Keratinocyte (primary cell): ENCODE measurements at regions not wholly inside any gene's neighbourhood (a gene's known extent, or its start where the extent isn't known, plus 50 kb on each side); places are given as distances from the start of the nearest gene placed in this dataset.

Source experiments
- DNase-seq: peaks from one replicate; pipeline ENCODE4 v3.0.0-alpha.2; 2011; ENCODE audit warnings: low read depth, missing footprints, low spot score
- FAIRE-seq: peaks from 2 replicates; lab custom pipeline; 2011; peaks lifted over from hg19 to GRCh38; lab: Jason Lieb, UNC
- H2AFZ ChIP-seq: 2 replicates; pipeline ENCODE4 v1.6.0; 2012; ENCODE audit warnings: low read length, control low read depth, inconsistent platforms; ENCODE audit not compliant: control insufficient read depth
- H3K27ac ChIP-seq: 2 replicates; pipeline ENCODE4 v1.5.1; 2011; ENCODE audit warnings: low read length; ENCODE audit not compliant: control insufficient read depth, insufficient read depth
- H3K27me3 ChIP-seq: 3 replicates; pipeline ENCODE4 v1.6.0; 2011; ENCODE audit warnings: low read length; ENCODE audit not compliant: control insufficient read depth, insufficient read depth; ENCODE audit errors: extremely low read depth
- H3K36me3 ChIP-seq, 2 experiments: 2 replicates in 1 of 2; 3 replicates in 1 of 2; pipeline ENCODE4 v1.5.1; 2011; ENCODE audit warnings: low read length in 2 of 2, mild to moderate bottlenecking in 1 of 2; ENCODE audit not compliant: control insufficient read depth in 2 of 2, insufficient read depth in 2 of 2; ENCODE audit errors: extremely low read depth in 1 of 2
- H3K4me1 ChIP-seq: 3 replicates; pipeline ENCODE4 v1.5.1; 2011; ENCODE audit warnings: low read length; ENCODE audit not compliant: control insufficient read depth, insufficient read depth; ENCODE audit errors: extremely low read depth
- H3K4me2 ChIP-seq: 3 replicates; pipeline ENCODE4 v1.6.0; 2011; ENCODE audit warnings: low read depth, low read length; ENCODE audit not compliant: control insufficient read depth, insufficient read depth; ENCODE audit errors: extremely low read depth
- H3K4me3 ChIP-seq, 3 experiments: fragments of 200-600 bp in 1 of 3; sonication (generic) in 1 of 3; 2 replicates in 2 of 3; 3 replicates in 1 of 3; pipeline ENCODE4 v1.5.1; 2011 to 2016; ENCODE audit warnings: low read length in 3 of 3, mild to moderate bottlenecking in 3 of 3, control low read depth in 2 of 3, inconsistent platforms in 1 of 3, low read depth in 1 of 3, mixed read lengths in 1 of 3, mixed run types in 1 of 3, moderate library complexity in 1 of 3; ENCODE audit not compliant: control insufficient read depth in 2 of 3, insufficient read depth in 2 of 3; ENCODE audit errors: extremely low read depth in 1 of 3
- H3K79me2 ChIP-seq: 2 replicates; pipeline ENCODE4 v1.6.0; 2012; ENCODE audit warnings: low read length; ENCODE audit not compliant: control insufficient read depth, insufficient read depth
- H3K9ac ChIP-seq: 3 replicates; pipeline ENCODE4 v1.6.0; 2011; ENCODE audit warnings: low read length; ENCODE audit not compliant: control insufficient read depth, insufficient read depth; ENCODE audit errors: extremely low read depth
- H3K9me1 ChIP-seq: 3 replicates; pipeline ENCODE4 v1.6.0; 2011; ENCODE audit warnings: low read length; ENCODE audit not compliant: control insufficient read depth, insufficient read depth; ENCODE audit errors: extremely low read depth
- H3K9me3 ChIP-seq: 2 replicates; pipeline ENCODE4 v1.5.1; 2012; ENCODE audit warnings: low read depth, low read length; ENCODE audit not compliant: control insufficient read depth
- H4K20me1 ChIP-seq: 3 replicates; pipeline ENCODE4 v1.6.0; 2011; ENCODE audit warnings: low read length; ENCODE audit not compliant: control insufficient read depth, insufficient read depth; ENCODE audit errors: extremely low read depth
- CTCF ChIP-seq, 3 experiments: IDR thresholded peaks in 1 of 3; conservative IDR thresholded peaks in 1 of 3; optimal IDR thresholded peaks in 1 of 3; 2 replicates in 2 of 3; 3 replicates in 1 of 3; pipeline versions ENCODE3 to v1.5.1; 2011; ENCODE audit warnings: low read length in 3 of 3, mild to moderate bottlenecking in 3 of 3, moderate library complexity in 2 of 3, control low read depth in 1 of 3, inconsistent platforms in 1 of 3; ENCODE audit not compliant: insufficient read depth in 2 of 3; ENCODE audit errors: extremely low read depth in 1 of 3
- EZH2 ChIP-seq: IDR thresholded peaks from one replicate; pipeline ENCODE4 v1.6.1; 2012; ENCODE audit warnings: inconsistent platforms, mild to moderate bottlenecking, low read length, moderate library complexity
- dilution Hi-C: fragments of 300-500 bp; cut with MboI; formaldehyde crosslinking; loops from one replicate; pipeline ENCODE4 v1.7.0; 2020; ENCODE audit warnings: low sequenced_read_pairs; ENCODE audit not compliant: extremely low pct_ligation_motif_present

- H3K79me2 ChIP-seq, result no peaks in the 10 kb centered on the region
- dilution Hi-C loops, result no loop called here
- H3K9me1 ChIP-seq, result no peaks in the 10 kb centered on the region
- FAIRE-seq (no peak), DNase-seq (no peak)
- H3K4me2 ChIP-seq, result no peak overlapping the region
- no peak overlapping the region for H2AFZ ChIP-seq
- no peak overlapping the region for H3K9ac ChIP-seq
- no peak overlapping the region for H3K4me3 ChIP-seq
- no peaks in the 10 kb centered on the region for H3K9me3 ChIP-seq
- no peaks in the 10 kb centered on the region for H3K4me1 ChIP-seq
- no peaks in the 10 kb centered on the region for H3K27me3 ChIP-seq
- no peaks in the 10 kb centered on the region for H3K36me3 ChIP-seq
- no peak overlapping the region for H3K27ac ChIP-seq
- TF ChIP-seq CTCF (optimal IDR thresholded peaks at IDR 0.05 in 1 of 3, IDR thresholded peaks at IDR 0.05 in 1 of 3, conservative IDR thresholded peaks at IDR 0.05 in 1 of 3; ENCODE audit: extremely low read depth in 1 of 3, insufficient read depth in 2 of 3, low read length in 3 of 3) (no peak), EZH2 (no peak)
- no peaks in the 10 kb centered on the region for H4K20me1 ChIP-seq
Observed at GRCh38 chr11:109196016-109196415, 226.0 kb upstream of the C11orf87 start.

- peak overlapping the region; percentile 29 for H2AFZ ChIP-seq
- H3K36me3 ChIP-seq, result no peaks in the 10 kb centered on the region
- no peak overlapping the region for H3K4me3 ChIP-seq
- H3K9me3 ChIP-seq, result no peaks in the 10 kb centered on the region
- no peaks in the 10 kb centered on the region for H3K79me2 ChIP-seq
- no peaks in the 10 kb centered on the region for H3K9me1 ChIP-seq
- no peaks in the 10 kb centered on the region for H4K20me1 ChIP-seq
- no peak overlapping the region for H3K9ac ChIP-seq
- dilution Hi-C loops, result no loop called here
- H3K27ac ChIP-seq, result no peak overlapping the region
- FAIRE-seq (no peak), DNase-seq (no peak)
- no peak overlapping the region for H3K4me2 ChIP-seq
- H3K27me3 ChIP-seq, result no peaks in the 10 kb centered on the region
- H3K4me1 ChIP-seq, result no peaks in the 10 kb centered on the region
- TF ChIP-seq CTCF (optimal IDR thresholded peaks at IDR 0.05 in 1 of 3, IDR thresholded peaks at IDR 0.05 in 1 of 3, conservative IDR thresholded peaks at IDR 0.05 in 1 of 3; ENCODE audit: extremely low read depth in 1 of 3, insufficient read depth in 2 of 3, low read length in 3 of 3) (no peak), EZH2 (no peak)
Observed at GRCh38 chr11:109197656-109198055, 224.3 kb upstream of the C11orf87 start.
